T1000 (cell line): ENCODE measurements at regions not wholly inside any gene's neighbourhood (a gene's known extent, or its start where the extent isn't known, plus 50 kb on each side); places are given as distances from the start of the nearest gene placed in this dataset.

Experiments
- DNase-seq: peaks from one replicate; lab custom pipeline; 2025; ENCODE audit warnings: mixed read lengths; lab: John Stamatoyannopoulos, UW

- DNase-seq, result no peak
These were observed 510.2 kb downstream of the RPS24 start for GRCh38 chr10:78543749-78544362.

- no peak for DNase-seq
These were observed 510.9 kb downstream of the RPS24 start for GRCh38 chr10:78544423-78545090.

GRCh38 chr10:78545756-78546155, 512.1 kb downstream of the RPS24 start:
- DNase-seq, result no peak

- no peak for DNase-seq
These were observed 513.7 kb downstream of the RPS24 start for GRCh38 chr10:78547397-78547796.

GRCh38 chr10:78547905-78548304, 514.2 kb downstream of the RPS24 start:
- DNase-seq, result no peak

GRCh38 chr10:78548369-78548768, 514.7 kb downstream of the RPS24 start:
- no peak for DNase-seq

GRCh38 chr10:78549140-78549935, 515.7 kb downstream of the RPS24 start:
- DNase-seq, result no peak

- DNase-seq, result no peak
These were observed 516.4 kb downstream of the RPS24 start for GRCh38 chr10:78550090-78550489.

- no peak for DNase-seq
These were observed 517.1 kb downstream of the RPS24 start for GRCh38 chr10:78550716-78551115.

- no peak for DNase-seq
These were observed 517.4 kb upstream of the ZMIZ1 start for GRCh38 chr10:78551184-78552005.

- DNase-seq, result no peak
These were observed 516.4 kb upstream of the ZMIZ1 start for GRCh38 chr10:78552261-78552811.

GRCh38 chr10:78553792-78554191, 515.0 kb upstream of the ZMIZ1 start:
- DNase-seq, result no peak

GRCh38 chr10:78555128-78555527, 513.6 kb upstream of the ZMIZ1 start:
- DNase-seq, result no peak

- DNase-seq, result no peak
These were observed 511.9 kb upstream of the ZMIZ1 start for GRCh38 chr10:78556705-78557432.

- DNase-seq, result no peak
These were observed 511.3 kb upstream of the ZMIZ1 start for GRCh38 chr10:78557433-78557925.

GRCh38 chr10:78559661-78560340, 509.0 kb upstream of the ZMIZ1 start:
- DNase-seq, result no peak

- no peak for DNase-seq
These were observed 508.5 kb upstream of the ZMIZ1 start for GRCh38 chr10:78560341-78560688.

- DNase-seq, result no peak
These were observed 505.5 kb upstream of the ZMIZ1 start for GRCh38 chr10:78563314-78563713.

GRCh38 chr10:78565841-78566240, 502.9 kb upstream of the ZMIZ1 start:
- no peak for DNase-seq

- DNase-seq, result no peak
These were observed 502.3 kb upstream of the ZMIZ1 start for GRCh38 chr10:78566284-78567111.
